SK-N-SH (cell line): ENCODE measurements at regions not wholly inside any gene's neighbourhood (a gene's known extent, or its start where the extent isn't known, plus 50 kb on each side); places are given as distances from the start of the nearest gene placed in this dataset.

Experiments used
- CTCF ChIA-PET: fragments of 300-600, 350-600 bp; formaldehyde crosslinking; extraction: SDS; loops from one replicate; lab custom pipeline; 2021; lab: Yijun Ruan, JAX
- POLR2A ChIA-PET: fragments of 350-600 bp; sonication (Branson Sonifier 250); formaldehyde crosslinking; extraction: SDS; loops from one replicate; lab custom pipeline; 2020; ENCODE audit warnings: antibody characterized with exemption, inconsistent platforms; lab: Yijun Ruan, JAX
- DNase-seq: peaks from one replicate; pipeline ENCODE4 v3.0.0; 2012
- H2AFZ ChIP-seq: fragments of 200-600 bp; sonication (generic); 2 replicates; pipeline ENCODE4 v1.8.1; 2016; ENCODE audit warnings: antibody characterized with exemption, mild to moderate bottlenecking, low read depth
- H3F3A ChIP-seq: fragments of 200-600 bp; sonication (generic); replicated peaks from 2 replicates; pipeline ENCODE3; 2016; ENCODE audit warnings: antibody characterized with exemption, mild to moderate bottlenecking; ENCODE audit not compliant: insufficient read depth
- H3K27ac ChIP-seq, 2 experiments: fragments of 200-500 bp in 1 of 2; fragments of 200-600 bp in 1 of 2; sonication (Bioruptor generic) in 1 of 2; sonication (generic), shearing (Covaris generic) in 1 of 2; 2 replicates each; pipeline versions ENCODE4 v1.5.1 to v1.6.1; 2014 to 2016; ENCODE audit warnings: low read depth in 2 of 2, inconsistent platforms in 1 of 2, low read length in 1 of 2, mild to moderate bottlenecking in 1 of 2, mixed read lengths in 1 of 2
- H3K27me3 ChIP-seq: fragments of 200-600 bp; sonication (generic), shearing (Covaris generic); 2 replicates; pipeline ENCODE4 v1.6.1; 2016; ENCODE audit warnings: mixed run types; ENCODE audit not compliant: insufficient read depth
- H3K36me3 ChIP-seq, 2 experiments: fragments of 200-500 bp in 1 of 2; fragments of 200-600 bp in 1 of 2; sonication (Bioruptor generic) in 1 of 2; sonication (generic) in 1 of 2; replicated peaks in 1 of 2; 2 replicates each; pipeline versions ENCODE3 to v1.5.1; 2014 to 2016; ENCODE audit warnings: low read length in 1 of 2, mild to moderate bottlenecking in 1 of 2; ENCODE audit not compliant: insufficient read depth in 2 of 2, control insufficient read depth in 1 of 2
- H3K4me1 ChIP-seq, 2 experiments: fragments of 200-500 bp in 1 of 2; fragments of 200-600 bp in 1 of 2; sonication (Bioruptor generic) in 1 of 2; sonication (generic), shearing (Covaris generic) in 1 of 2; 2 replicates each; pipeline versions ENCODE4 v1.5.1 to v1.6.1; 2014 to 2016; ENCODE audit warnings: low read depth in 1 of 2, low read length in 1 of 2, mixed run types in 1 of 2; ENCODE audit not compliant: insufficient read depth in 2 of 2, control insufficient read depth in 1 of 2
- H3K4me2 ChIP-seq: fragments of 200-600 bp; sonication (generic), shearing (Covaris generic); 2 replicates; pipeline ENCODE4 v1.6.1; 2017; ENCODE audit warnings: mixed run types
- H3K4me3 ChIP-seq, 2 experiments: fragments of 200-500 bp in 1 of 2; fragments of 200-600 bp in 1 of 2; sonication (Bioruptor generic) in 1 of 2; sonication (generic), shearing (Covaris generic) in 1 of 2; 2 replicates each; pipeline versions ENCODE4 v1.5.1 to v1.8.1; 2014 to 2016; ENCODE audit warnings: low read depth in 2 of 2, inconsistent platforms in 1 of 2, low read length in 1 of 2, mild to moderate bottlenecking in 1 of 2, mixed read lengths in 1 of 2, moderate library complexity in 1 of 2
- H3K79me2 ChIP-seq: fragments of 200-600 bp; sonication (generic); 2 replicates; pipeline ENCODE4 v1.8.1; 2017; ENCODE audit warnings: mild to moderate bottlenecking; ENCODE audit not compliant: insufficient read depth
- H3K9ac ChIP-seq: fragments of 200-600 bp; sonication (generic); 2 replicates; pipeline ENCODE4 v1.6.1; 2017; ENCODE audit warnings: mixed run types
- H3K9me2 ChIP-seq: fragments of 200-600 bp; sonication (generic); 2 replicates; pipeline ENCODE4 v1.6.1; 2017; ENCODE audit warnings: mixed run types
- H3K9me3 ChIP-seq: fragments of 200-600 bp; sonication (generic); 2 replicates; pipeline ENCODE4 v1.6.1; 2017; ENCODE audit warnings: mixed run types, mild to moderate bottlenecking, moderate library complexity
- H4K20me1 ChIP-seq: fragments of 200-600 bp; sonication (generic); 2 replicates; pipeline ENCODE4 v1.6.1; 2017; ENCODE audit warnings: mild to moderate bottlenecking, mixed run types; ENCODE audit not compliant: insufficient read depth
- CHD2 ChIP-seq: fragments of 150-350 bp; IDR thresholded peaks from 2 replicates; pipeline ENCODE4 v1.6.1; 2018; ENCODE audit warnings: low read length; ENCODE audit not compliant: partially characterized antibody
- EZH2phosphoT487 ChIP-seq: fragments of 200-600 bp; sonication (generic); IDR thresholded peaks from 2 replicates; pipeline ENCODE4 v1.6.1; 2017; ENCODE audit warnings: low read depth, mixed run types, mild to moderate bottlenecking, antibody characterized with exemption, moderate library complexity, borderline replicate concordance
- FOXM1 ChIP-seq: IDR thresholded peaks from 2 replicates; pipeline ENCODE4 v1.4.0; 2012; ENCODE audit warnings: low read depth, mild to moderate bottlenecking
- GABPA ChIP-seq: IDR thresholded peaks from 2 replicates; pipeline ENCODE4 v1.4.0; 2012; ENCODE audit warnings: low read depth, mild to moderate bottlenecking
- JUND ChIP-seq: IDR thresholded peaks from 2 replicates; pipeline ENCODE4 v1.4.0; 2012
- MEF2A ChIP-seq: IDR thresholded peaks from 2 replicates; pipeline ENCODE4 v1.4.0; 2012; ENCODE audit warnings: low read depth, borderline replicate concordance
- RAD21 ChIP-seq: IDR thresholded peaks from 2 replicates; pipeline ENCODE4 v1.6.1; 2012; ENCODE audit warnings: mild to moderate bottlenecking, low read length
- SMC3 ChIP-seq: IDR thresholded peaks from 2 replicates; pipeline ENCODE4 v1.6.1; 2012; ENCODE audit warnings: low read depth, low read length, improper control_type of control experiment
- TAF1 ChIP-seq: IDR thresholded peaks from 2 replicates; pipeline ENCODE4 v1.6.1; 2012; ENCODE audit warnings: low read depth, mild to moderate bottlenecking, low read length, moderate library complexity, borderline replicate concordance
- WGBS: methylation state at CpG from one replicate; pipeline ENCODE4 v1.1.6; 2017; ENCODE audit warnings: low lambda C conversion rate; 5-methylcytosine and 5-hydroxymethylcytosine counted together
- TF ChIP-seq, protein P1 (sequence below): IDR thresholded peaks from 2 replicates; pipeline ENCODE4 v1.6.1; 2012; ENCODE audit warnings: mild to moderate bottlenecking, low read depth, low read length, moderate library complexity
- TF ChIP-seq, protein P2 (sequence below): fragments of 200-600 bp; sonication (generic); IDR thresholded peaks from 2 replicates; pipeline ENCODE4 v1.6.1; 2017; ENCODE audit warnings: antibody characterized with exemption, mild to moderate bottlenecking, moderate library complexity

- TF ChIP-seq CHD2 (no peak), EZH2phosphoT487 (no peak), TAF1 (no peak), FOXM1 (no peak), JUND (no peak), SMC3 (no peak), MEF2A (no peak)
- TF ChIP-seq, protein P1, sequence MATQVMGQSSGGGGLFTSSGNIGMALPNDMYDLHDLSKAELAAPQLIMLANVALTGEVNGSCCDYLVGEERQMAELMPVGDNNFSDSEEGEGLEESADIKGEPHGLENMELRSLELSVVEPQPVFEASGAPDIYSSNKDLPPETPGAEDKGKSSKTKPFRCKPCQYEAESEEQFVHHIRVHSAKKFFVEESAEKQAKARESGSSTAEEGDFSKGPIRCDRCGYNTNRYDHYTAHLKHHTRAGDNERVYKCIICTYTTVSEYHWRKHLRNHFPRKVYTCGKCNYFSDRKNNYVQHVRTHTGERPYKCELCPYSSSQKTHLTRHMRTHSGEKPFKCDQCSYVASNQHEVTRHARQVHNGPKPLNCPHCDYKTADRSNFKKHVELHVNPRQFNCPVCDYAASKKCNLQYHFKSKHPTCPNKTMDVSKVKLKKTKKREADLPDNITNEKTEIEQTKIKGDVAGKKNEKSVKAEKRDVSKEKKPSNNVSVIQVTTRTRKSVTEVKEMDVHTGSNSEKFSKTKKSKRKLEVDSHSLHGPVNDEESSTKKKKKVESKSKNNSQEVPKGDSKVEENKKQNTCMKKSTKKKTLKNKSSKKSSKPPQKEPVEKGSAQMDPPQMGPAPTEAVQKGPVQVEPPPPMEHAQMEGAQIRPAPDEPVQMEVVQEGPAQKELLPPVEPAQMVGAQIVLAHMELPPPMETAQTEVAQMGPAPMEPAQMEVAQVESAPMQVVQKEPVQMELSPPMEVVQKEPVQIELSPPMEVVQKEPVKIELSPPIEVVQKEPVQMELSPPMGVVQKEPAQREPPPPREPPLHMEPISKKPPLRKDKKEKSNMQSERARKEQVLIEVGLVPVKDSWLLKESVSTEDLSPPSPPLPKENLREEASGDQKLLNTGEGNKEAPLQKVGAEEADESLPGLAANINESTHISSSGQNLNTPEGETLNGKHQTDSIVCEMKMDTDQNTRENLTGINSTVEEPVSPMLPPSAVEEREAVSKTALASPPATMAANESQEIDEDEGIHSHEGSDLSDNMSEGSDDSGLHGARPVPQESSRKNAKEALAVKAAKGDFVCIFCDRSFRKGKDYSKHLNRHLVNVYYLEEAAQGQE = no peak
These were observed 145.1 kb upstream of the THRB start (continued) for GRCh38 chr3:24639481-24640329.

DNA sequence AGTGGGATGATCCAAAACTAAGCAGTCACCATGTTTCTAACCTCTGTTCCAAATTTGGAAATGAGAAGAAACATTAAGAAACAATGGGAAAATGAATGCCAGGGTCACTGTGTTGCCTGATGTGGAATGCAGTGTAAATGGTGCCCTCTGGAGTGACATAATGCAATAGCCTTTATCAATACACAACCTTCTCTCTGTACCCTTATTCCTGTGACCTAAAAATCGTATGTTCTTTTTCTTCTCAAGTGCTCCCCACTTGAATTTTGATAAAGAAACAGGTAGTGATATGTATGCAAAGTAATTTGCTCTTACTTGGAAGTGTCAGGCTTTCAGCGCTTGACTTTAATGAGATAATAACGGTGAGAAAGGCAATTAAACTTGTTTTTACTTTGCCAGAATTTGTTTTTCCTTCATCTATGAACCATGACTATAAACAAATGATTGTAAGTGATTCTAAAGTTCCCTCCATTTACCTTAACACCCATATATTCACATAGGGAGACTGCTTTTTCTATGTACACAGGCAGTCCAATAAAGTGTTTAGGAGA, 145.8 kb upstream of the THRB start:
- DNase-seq = peak; percentile 47
- H3K27me3 ChIP-seq = no peaks in the 10 kb centered on the region
- H3K9me2 ChIP-seq = no peaks in the 10 kb centered on the region
- no peaks in the 10 kb centered on the region for H3K9me3 ChIP-seq
- no peaks in the 10 kb centered on the region for H3F3A ChIP-seq
- ChIA-PET CTCF (interaction anchor here (0.9 to 1.7 kb wide), 4 partner anchors 13 to 455 kb away, joined by 3 to 9 read pairs (median 4); no protein-coding TSS in a partner anchor), POLR2A (no interaction called here)
- H2AFZ ChIP-seq = no peak overlapping the region
- TF ChIP-seq GABPA = no peak
- TF ChIP-seq, protein P2, sequence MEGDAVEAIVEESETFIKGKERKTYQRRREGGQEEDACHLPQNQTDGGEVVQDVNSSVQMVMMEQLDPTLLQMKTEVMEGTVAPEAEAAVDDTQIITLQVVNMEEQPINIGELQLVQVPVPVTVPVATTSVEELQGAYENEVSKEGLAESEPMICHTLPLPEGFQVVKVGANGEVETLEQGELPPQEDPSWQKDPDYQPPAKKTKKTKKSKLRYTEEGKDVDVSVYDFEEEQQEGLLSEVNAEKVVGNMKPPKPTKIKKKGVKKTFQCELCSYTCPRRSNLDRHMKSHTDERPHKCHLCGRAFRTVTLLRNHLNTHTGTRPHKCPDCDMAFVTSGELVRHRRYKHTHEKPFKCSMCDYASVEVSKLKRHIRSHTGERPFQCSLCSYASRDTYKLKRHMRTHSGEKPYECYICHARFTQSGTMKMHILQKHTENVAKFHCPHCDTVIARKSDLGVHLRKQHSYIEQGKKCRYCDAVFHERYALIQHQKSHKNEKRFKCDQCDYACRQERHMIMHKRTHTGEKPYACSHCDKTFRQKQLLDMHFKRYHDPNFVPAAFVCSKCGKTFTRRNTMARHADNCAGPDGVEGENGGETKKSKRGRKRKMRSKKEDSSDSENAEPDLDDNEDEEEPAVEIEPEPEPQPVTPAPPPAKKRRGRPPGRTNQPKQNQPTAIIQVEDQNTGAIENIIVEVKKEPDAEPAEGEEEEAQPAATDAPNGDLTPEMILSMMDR = peak; percentile 63
- peak; percentile 77 for TF ChIP-seq SMC3
- peak; percentile 83 for TF ChIP-seq RAD21
- no peak overlapping the region for H3K4me2 ChIP-seq
- no peak overlapping the region for H3K9ac ChIP-seq
- H3K4me1 ChIP-seq = no peaks in the 10 kb centered on the region
- no peaks in the 10 kb centered on the region for H4K20me1 ChIP-seq
- 51% methylated on average over 3 of the region's 3 CpGs for WGBS
- no peak overlapping the region for H3K4me3 ChIP-seq
- no peaks in the 10 kb centered on the region for H3K36me3 ChIP-seq
- H3K79me2 ChIP-seq = no peaks in the 10 kb centered on the region
- H3K27ac ChIP-seq = no peak overlapping the region
